ENCODE measurements at regions not wholly inside any gene's neighbourhood (a gene's known extent, or its start where the extent isn't known, plus 50 kb on each side); places are given as distances from the start of the nearest gene placed in this dataset.

DNA sequence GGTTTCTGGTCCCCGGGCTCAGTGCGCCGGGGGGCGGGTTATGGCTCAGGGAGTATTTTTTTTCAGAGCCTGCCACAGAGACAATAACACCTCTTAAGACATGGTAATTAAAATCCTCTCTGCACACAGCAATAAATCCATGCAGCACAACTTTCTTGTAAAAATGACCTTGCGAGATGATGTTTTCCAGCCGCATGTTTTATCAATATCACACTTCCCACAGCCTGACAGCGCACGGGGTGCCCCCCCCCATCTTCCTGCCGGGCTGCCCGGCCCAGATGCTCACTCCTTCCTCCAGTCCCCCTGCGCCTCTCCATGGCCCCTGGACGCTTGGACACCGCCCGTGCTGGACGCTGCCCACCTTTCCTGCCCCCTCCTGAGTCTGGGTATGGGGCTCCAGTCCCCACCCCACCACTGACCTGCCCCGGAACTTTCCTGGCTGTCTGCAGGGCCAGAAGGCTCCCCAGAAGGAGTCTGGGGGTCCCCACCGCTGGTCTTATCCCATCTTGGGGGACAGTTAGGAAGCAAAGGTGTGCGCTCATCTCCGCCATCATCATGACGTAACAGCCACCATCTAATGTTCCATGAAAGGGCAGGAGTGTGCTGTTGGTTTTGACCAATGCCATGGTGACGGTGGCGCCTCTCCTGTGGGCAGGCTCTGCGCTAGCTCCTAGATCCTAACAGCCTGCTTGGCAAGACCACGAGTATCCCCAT is 182.9 kb downstream of the KIF26A start:
- H3K9me3 Mint-ChIP-seq, result no peaks in the 10 kb centered on the region
- Histone ChIP-seq H3K4me1 (ENCODE audit: insufficient read depth) (no peaks in the 10 kb centered on the region), H3F3A (replicated peaks; ENCODE audit: low read depth) (no peaks in the 10 kb centered on the region), H3K79me2 (replicated peaks; ENCODE audit: insufficient read depth) (no peaks in the 10 kb centered on the region), H2AFZ (no peak overlapping the region), H3K27me3 (ENCODE audit: insufficient read depth) (no peaks in the 10 kb centered on the region), H3K9me2 (ENCODE audit: insufficient read depth) (no peaks in the 10 kb centered on the region), H3K4me3 (no peak overlapping the region), H4K20me1 (replicated peaks; ENCODE audit: insufficient read depth) (no peaks in the 10 kb centered on the region), H3K4me2 (no peak overlapping the region), H3K27ac (ENCODE audit: low read depth) (no peak overlapping the region), H3K36me3 (ENCODE audit: insufficient read depth) (no peaks in the 10 kb centered on the region)
- no peak overlapping the region for H3K27ac Mint-ChIP-seq
- TF ChIP-seq NANOG (IDR thresholded peaks at IDR 0.05; ENCODE audit: borderline replicate concordance), result no peak
- TF ChIP-seq, protein P1, sequence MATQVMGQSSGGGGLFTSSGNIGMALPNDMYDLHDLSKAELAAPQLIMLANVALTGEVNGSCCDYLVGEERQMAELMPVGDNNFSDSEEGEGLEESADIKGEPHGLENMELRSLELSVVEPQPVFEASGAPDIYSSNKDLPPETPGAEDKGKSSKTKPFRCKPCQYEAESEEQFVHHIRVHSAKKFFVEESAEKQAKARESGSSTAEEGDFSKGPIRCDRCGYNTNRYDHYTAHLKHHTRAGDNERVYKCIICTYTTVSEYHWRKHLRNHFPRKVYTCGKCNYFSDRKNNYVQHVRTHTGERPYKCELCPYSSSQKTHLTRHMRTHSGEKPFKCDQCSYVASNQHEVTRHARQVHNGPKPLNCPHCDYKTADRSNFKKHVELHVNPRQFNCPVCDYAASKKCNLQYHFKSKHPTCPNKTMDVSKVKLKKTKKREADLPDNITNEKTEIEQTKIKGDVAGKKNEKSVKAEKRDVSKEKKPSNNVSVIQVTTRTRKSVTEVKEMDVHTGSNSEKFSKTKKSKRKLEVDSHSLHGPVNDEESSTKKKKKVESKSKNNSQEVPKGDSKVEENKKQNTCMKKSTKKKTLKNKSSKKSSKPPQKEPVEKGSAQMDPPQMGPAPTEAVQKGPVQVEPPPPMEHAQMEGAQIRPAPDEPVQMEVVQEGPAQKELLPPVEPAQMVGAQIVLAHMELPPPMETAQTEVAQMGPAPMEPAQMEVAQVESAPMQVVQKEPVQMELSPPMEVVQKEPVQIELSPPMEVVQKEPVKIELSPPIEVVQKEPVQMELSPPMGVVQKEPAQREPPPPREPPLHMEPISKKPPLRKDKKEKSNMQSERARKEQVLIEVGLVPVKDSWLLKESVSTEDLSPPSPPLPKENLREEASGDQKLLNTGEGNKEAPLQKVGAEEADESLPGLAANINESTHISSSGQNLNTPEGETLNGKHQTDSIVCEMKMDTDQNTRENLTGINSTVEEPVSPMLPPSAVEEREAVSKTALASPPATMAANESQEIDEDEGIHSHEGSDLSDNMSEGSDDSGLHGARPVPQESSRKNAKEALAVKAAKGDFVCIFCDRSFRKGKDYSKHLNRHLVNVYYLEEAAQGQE (IDR thresholded peaks at IDR 0.05; ENCODE audit: unreplicated experiment), result no peak
- no peak for TF ChIP-seq CREB1 (CRISPR knock-in tag; IDR thresholded peaks at IDR 0.05; ENCODE audit: low read depth)
- no peak for TF ChIP-seq EZH2phosphoT487 (IDR thresholded peaks at IDR 0.05; ENCODE audit: unreplicated experiment)
- no peak for TF ChIP-seq EZH2 (IDR thresholded peaks at IDR 0.05; ENCODE audit: low read depth, unreplicated experiment)
- TF ChIP-seq, protein P2, sequence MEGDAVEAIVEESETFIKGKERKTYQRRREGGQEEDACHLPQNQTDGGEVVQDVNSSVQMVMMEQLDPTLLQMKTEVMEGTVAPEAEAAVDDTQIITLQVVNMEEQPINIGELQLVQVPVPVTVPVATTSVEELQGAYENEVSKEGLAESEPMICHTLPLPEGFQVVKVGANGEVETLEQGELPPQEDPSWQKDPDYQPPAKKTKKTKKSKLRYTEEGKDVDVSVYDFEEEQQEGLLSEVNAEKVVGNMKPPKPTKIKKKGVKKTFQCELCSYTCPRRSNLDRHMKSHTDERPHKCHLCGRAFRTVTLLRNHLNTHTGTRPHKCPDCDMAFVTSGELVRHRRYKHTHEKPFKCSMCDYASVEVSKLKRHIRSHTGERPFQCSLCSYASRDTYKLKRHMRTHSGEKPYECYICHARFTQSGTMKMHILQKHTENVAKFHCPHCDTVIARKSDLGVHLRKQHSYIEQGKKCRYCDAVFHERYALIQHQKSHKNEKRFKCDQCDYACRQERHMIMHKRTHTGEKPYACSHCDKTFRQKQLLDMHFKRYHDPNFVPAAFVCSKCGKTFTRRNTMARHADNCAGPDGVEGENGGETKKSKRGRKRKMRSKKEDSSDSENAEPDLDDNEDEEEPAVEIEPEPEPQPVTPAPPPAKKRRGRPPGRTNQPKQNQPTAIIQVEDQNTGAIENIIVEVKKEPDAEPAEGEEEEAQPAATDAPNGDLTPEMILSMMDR (conservative IDR thresholded peaks at IDR 0.05; ENCODE audit: low read depth in 2 of 2), result no peak
- no peaks in the 10 kb centered on the region for H3K36me3 Mint-ChIP-seq (ENCODE audit: low read depth)
- H3K4me3 Mint-ChIP-seq, result no peak overlapping the region
- H3K4me1 Mint-ChIP-seq, result no peaks in the 10 kb centered on the region
- peaks cover 2% of the 10 kb centered on the region for H3K27me3 Mint-ChIP-seq (ENCODE audit: insufficient read depth, low read depth, poor library complexity)
- no peak for ATAC-seq
- DNase-seq (ENCODE audit: low spot score), result no peak

- ATAC-seq (no peak), DNase-seq (ENCODE audit: low spot score) (no peak)
- H3K27me3 Mint-ChIP-seq (ENCODE audit: insufficient read depth, low read depth, poor library complexity), result peaks cover 2% of the 10 kb centered on the region
- H3K27ac Mint-ChIP-seq, result no peak overlapping the region
- H3K4me1 Mint-ChIP-seq, result no peaks in the 10 kb centered on the region
- no peaks in the 10 kb centered on the region for H3K9me3 Mint-ChIP-seq
- Histone ChIP-seq H3K4me3 (no peak overlapping the region), H3K4me1 (ENCODE audit: insufficient read depth) (no peaks in the 10 kb centered on the region), H3K4me2 (no peak overlapping the region), H3K27me3 (ENCODE audit: insufficient read depth) (no peaks in the 10 kb centered on the region), H3K27ac (ENCODE audit: low read depth) (no peak overlapping the region), H2AFZ (no peak overlapping the region), H3K9me2 (ENCODE audit: insufficient read depth) (no peaks in the 10 kb centered on the region), H3K79me2 (replicated peaks; ENCODE audit: insufficient read depth) (no peaks in the 10 kb centered on the region), H3F3A (replicated peaks; ENCODE audit: low read depth) (no peaks in the 10 kb centered on the region), H4K20me1 (replicated peaks; ENCODE audit: insufficient read depth) (no peaks in the 10 kb centered on the region), H3K36me3 (ENCODE audit: insufficient read depth) (no peaks in the 10 kb centered on the region)
- no peaks in the 10 kb centered on the region for H3K36me3 Mint-ChIP-seq (ENCODE audit: low read depth)
- no peak overlapping the region for H3K4me3 Mint-ChIP-seq
- TF ChIP-seq JUNB (IDR thresholded peaks at IDR 0.05; ENCODE audit: unreplicated experiment) (no peak), POLR2AphosphoS5 (IDR thresholded peaks at IDR 0.05; ENCODE audit: low read depth) (no peak)
- TF ChIP-seq, protein P1 (IDR thresholded peaks at IDR 0.05; ENCODE audit: unreplicated experiment), result no peak
Measured at GRCh38 chr14:104321802-104322130, 183.4 kb downstream of the KIF26A start.

Data from GM23338 (cell line).